Calu3 (cell line): ENCODE measurements at regions not wholly inside any gene's neighbourhood (a gene's known extent, or its start where the extent isn't known, plus 50 kb on each side); places are given as distances from the start of the nearest gene placed in this dataset.

Experiments
- BruUV-seq: library from RNA; stranded (reverse); fragments of 400-500 nt; replicated peaks from 2 replicates; lab custom pipeline; 2021; lab: Mats Ljungman, UMichigan
- CTCF ChIA-PET: fragments of 300-600 bp; sonication (Branson Sonifier 250); formaldehyde crosslinking; loops from one replicate; lab custom pipeline; 2022; ENCODE audit warnings: antibody characterized with exemption; lab: Charles Lee
- DNase-seq: peaks from one replicate; pipeline ENCODE4 v3.0.0; 2022
- H3K27ac Mint-ChIP-seq: one replicate; pipeline ENCODE4 v1.8.0; 2022; ENCODE audit warnings: mixed read lengths; ENCODE audit not compliant: unreplicated experiment
- H3K27me3 Mint-ChIP-seq: one replicate; pipeline ENCODE4 v1.8.0; 2022; ENCODE audit warnings: mixed read lengths; ENCODE audit not compliant: unreplicated experiment
- H3K36me3 Mint-ChIP-seq: one replicate; pipeline ENCODE4 v1.8.0; 2022; ENCODE audit warnings: mild to moderate bottlenecking, moderate library complexity, mixed read lengths; ENCODE audit not compliant: insufficient read depth, unreplicated experiment
- H3K4me1 Mint-ChIP-seq: one replicate; pipeline ENCODE4 v1.8.0; 2022; ENCODE audit warnings: mild to moderate bottlenecking, low read depth, mixed read lengths; ENCODE audit not compliant: unreplicated experiment
- H3K4me3 Mint-ChIP-seq: one replicate; pipeline ENCODE4 v1.8.0; 2022; ENCODE audit warnings: mild to moderate bottlenecking, low read depth, moderate library complexity, mixed read lengths; ENCODE audit not compliant: unreplicated experiment
- H3K9me3 Mint-ChIP-seq: one replicate; pipeline ENCODE4 v1.8.0; 2022; ENCODE audit warnings: low read depth, mixed read lengths; ENCODE audit not compliant: unreplicated experiment
- intact Hi-C: fragments of 100-400 bp; cut with micrococcal nuclease; formaldehyde crosslinking; loops from one replicate; pipeline ENCODE4 v1.10.0; 2022; ENCODE audit not compliant: unreplicated experiment
- TF ChIP-seq, protein P1 (sequence below): fragments of 200-600 bp; IDR thresholded peaks from one replicate; pipeline ENCODE4 v1.8.0; 2022; ENCODE audit warnings: antibody characterized with exemption; ENCODE audit not compliant: unreplicated experiment

DNA sequence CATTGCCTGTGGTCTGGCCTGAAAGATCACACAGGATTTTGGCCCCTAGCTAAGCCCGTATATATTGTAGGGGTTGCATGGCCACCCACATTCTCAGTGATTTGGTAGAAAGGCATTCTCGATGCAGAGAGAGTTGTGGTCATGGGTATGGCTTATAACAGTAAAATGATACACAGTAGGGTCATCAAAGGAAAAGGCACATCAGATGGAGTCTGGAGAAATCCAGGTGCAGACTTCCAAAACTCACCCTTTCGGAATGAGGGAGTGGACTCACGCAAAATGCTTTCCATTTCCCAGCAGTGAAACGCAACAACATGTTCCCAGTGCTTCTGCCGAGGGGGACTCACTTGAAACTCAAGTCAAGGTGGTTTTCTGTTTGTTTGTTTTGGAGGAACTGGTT lies 802.5 kb upstream of the SLITRK1 start:
- no peaks in the 10 kb centered on the region for H3K4me1 Mint-ChIP-seq

DNA sequence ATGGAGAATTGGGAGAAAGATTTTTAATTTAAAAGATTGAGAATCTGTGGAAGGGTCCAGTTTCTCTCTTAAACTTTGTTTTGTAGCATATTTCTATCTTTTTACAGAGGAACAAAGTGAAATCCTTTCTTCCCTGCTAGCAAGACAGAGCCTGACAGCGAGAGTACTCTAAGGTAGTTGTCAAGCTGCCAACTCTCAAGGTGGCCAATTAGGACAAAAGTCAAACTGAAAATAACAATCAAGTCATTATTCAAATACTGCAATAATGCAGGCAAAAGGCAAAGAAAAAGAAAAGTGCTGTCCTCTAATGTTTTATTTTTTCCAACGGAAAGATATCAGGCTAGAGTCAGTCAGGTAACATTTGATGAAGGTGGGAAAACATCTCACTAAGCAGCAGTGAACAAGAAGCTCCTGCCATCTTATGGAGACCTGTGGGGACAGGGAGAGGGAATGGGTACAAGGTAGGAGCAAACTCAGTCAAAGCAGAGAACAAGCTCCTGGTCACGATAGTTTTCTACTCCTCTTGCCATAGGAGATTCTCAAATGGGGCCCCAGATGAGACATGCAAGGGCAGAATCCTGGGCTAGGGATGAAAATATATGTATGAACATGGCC lies 801.9 kb upstream of the SLITRK1 start:
- Mint-ChIP-seq H3K4me3 (no peak overlapping the region), H3K36me3 (no peaks in the 10 kb centered on the region), H3K27ac (no peak overlapping the region), H3K9me3 (no peaks in the 10 kb centered on the region), H3K4me1 (no peaks in the 10 kb centered on the region), H3K27me3 (no peaks in the 10 kb centered on the region)
- TF ChIP-seq, protein P1, sequence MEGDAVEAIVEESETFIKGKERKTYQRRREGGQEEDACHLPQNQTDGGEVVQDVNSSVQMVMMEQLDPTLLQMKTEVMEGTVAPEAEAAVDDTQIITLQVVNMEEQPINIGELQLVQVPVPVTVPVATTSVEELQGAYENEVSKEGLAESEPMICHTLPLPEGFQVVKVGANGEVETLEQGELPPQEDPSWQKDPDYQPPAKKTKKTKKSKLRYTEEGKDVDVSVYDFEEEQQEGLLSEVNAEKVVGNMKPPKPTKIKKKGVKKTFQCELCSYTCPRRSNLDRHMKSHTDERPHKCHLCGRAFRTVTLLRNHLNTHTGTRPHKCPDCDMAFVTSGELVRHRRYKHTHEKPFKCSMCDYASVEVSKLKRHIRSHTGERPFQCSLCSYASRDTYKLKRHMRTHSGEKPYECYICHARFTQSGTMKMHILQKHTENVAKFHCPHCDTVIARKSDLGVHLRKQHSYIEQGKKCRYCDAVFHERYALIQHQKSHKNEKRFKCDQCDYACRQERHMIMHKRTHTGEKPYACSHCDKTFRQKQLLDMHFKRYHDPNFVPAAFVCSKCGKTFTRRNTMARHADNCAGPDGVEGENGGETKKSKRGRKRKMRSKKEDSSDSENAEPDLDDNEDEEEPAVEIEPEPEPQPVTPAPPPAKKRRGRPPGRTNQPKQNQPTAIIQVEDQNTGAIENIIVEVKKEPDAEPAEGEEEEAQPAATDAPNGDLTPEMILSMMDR, result no peak
- CTCF ChIA-PET, result no interaction called here
- BruUV-seq, result no TSS peak
- DNase-seq, result no peak
- intact Hi-C loops, result no loop called here

More for the DNA sequence above, 802.5 kb upstream of the SLITRK1 start:
- TF ChIP-seq, protein P1, result no peak
- Mint-ChIP-seq H3K27me3 (no peaks in the 10 kb centered on the region), H3K27ac (no peak overlapping the region), H3K36me3 (no peaks in the 10 kb centered on the region), H3K4me3 (no peak overlapping the region), H3K9me3 (no peaks in the 10 kb centered on the region)
- DNase-seq, result no peak
- CTCF ChIA-PET, result no interaction called here
- intact Hi-C loops, result no loop called here
- BruUV-seq, result no TSS peak

DNA sequence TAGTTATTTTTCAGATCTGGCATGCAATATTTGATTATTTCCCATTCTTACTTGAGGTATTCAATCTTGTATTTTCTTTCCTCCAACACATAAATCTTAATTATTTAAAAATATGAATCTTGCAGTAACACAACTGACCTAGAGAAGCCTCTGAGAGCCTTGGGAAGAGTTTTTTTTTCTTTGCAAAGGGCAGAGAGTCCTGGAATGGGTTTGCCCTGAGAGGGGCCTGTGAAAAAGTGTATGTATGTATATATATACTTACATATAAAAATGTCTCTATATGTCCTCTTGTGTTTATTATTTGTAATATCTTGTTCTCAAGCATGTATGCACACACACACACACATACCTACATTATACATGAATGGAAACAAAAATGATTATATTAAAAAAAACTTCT lies 801.2 kb upstream of the SLITRK1 start:
- no peaks in the 10 kb centered on the region for H3K27me3 Mint-ChIP-seq
- BruUV-seq, result no TSS peak
- no peak for DNase-seq
- H3K36me3 Mint-ChIP-seq, result no peaks in the 10 kb centered on the region
- TF ChIP-seq, protein P1, result no peak
- no peaks in the 10 kb centered on the region for H3K4me1 Mint-ChIP-seq
- intact Hi-C loops, result no loop called here
- H3K27ac Mint-ChIP-seq, result no peak overlapping the region
- CTCF ChIA-PET, result no interaction called here
- H3K9me3 Mint-ChIP-seq, result no peaks in the 10 kb centered on the region
- H3K4me3 Mint-ChIP-seq, result no peak overlapping the region

DNA sequence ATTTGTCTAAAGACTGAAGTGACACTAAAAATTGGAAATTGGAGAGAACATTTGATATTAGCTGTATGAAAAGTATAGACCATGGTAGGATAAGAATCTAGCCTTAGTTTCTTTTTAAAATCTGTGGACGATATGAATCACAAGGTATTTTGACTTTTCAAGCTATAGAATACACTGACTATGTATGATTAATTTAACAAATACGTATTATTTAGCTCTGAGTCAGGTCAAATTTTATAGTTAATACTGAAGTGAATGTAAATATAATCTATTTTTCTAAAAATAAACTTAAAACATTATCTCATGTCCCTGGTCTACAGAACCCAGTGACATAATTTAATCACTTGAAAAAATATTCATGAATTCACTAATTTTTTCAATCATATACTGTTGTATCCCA lies 795.6 kb upstream of the SLITRK1 start:
- H3K27ac Mint-ChIP-seq, result no peak overlapping the region
- no peaks in the 10 kb centered on the region for H3K36me3 Mint-ChIP-seq
- H3K27me3 Mint-ChIP-seq, result no peaks in the 10 kb centered on the region
- no peaks in the 10 kb centered on the region for H3K4me1 Mint-ChIP-seq
- intact Hi-C loops, result no loop called here
- TF ChIP-seq, protein P1, result no peak
- DNase-seq, result no peak
- no peaks in the 10 kb centered on the region for H3K9me3 Mint-ChIP-seq
- BruUV-seq, result no TSS peak
- CTCF ChIA-PET, result no interaction called here
- H3K4me3 Mint-ChIP-seq, result no peak overlapping the region
